OCI-LY3 (cell line): ENCODE measurements at regions not wholly inside any gene's neighbourhood (a gene's known extent, or its start where the extent isn't known, plus 50 kb on each side); places are given as distances from the start of the nearest gene placed in this dataset.

ENCODE experiments used
- H2AFZ ChIP-seq: fragments of 200-600, 300-600 bp; shearing (Covaris generic); 2 replicates; pipeline ENCODE4 v1.6.0; 2014; ENCODE audit warnings: antibody characterized with exemption, low read depth, low read length
- H3K27ac ChIP-seq: fragments of 200-600, 300-600 bp; sonication (generic); 2 replicates; pipeline ENCODE4 v1.5.1; 2014; ENCODE audit warnings: mild to moderate bottlenecking, low read length, moderate library complexity, mixed read lengths
- H3K27me3 ChIP-seq: fragments of 200-600, 300-600 bp; sonication (generic); 2 replicates; pipeline ENCODE4 v1.6.1; 2014; ENCODE audit warnings: low read depth, low read length, mixed read lengths
- H3K36me3 ChIP-seq: fragments of 200-600, 300-600 bp; sonication (generic); replicated peaks from 2 replicates; pipeline ENCODE3; 2014; ENCODE audit warnings: low read depth, low read length, mixed read lengths
- H3K4me1 ChIP-seq: fragments of 300-600, 200-600 bp; sonication (generic); 2 replicates; pipeline ENCODE4 v1.6.1; 2014; ENCODE audit warnings: low read length, mixed read lengths
- H3K4me2 ChIP-seq: fragments of 200-600, 300-600 bp; sonication (generic); 2 replicates; pipeline ENCODE4 v1.6.1; 2014; ENCODE audit warnings: low read length, mixed read lengths
- H3K4me3 ChIP-seq: fragments of 300-600, 200-600 bp; sonication (generic); 2 replicates; pipeline ENCODE4 v1.5.1; 2014; ENCODE audit warnings: antibody characterized with exemption, mild to moderate bottlenecking, low read length, moderate library complexity
- H3K79me2 ChIP-seq: fragments of 300-600, 200-600 bp; shearing (Covaris generic); 2 replicates; pipeline ENCODE4 v1.6.1; 2014; ENCODE audit warnings: mild to moderate bottlenecking, low read length, mixed read lengths
- H3K9ac ChIP-seq: fragments of 300-600, 200-600 bp; shearing (Covaris generic); 2 replicates; pipeline ENCODE4 v1.6.0; 2014; ENCODE audit warnings: mild to moderate bottlenecking, low read length, moderate library complexity
- H3K9me3 ChIP-seq: fragments of 200-600, 300-600 bp; shearing (Covaris generic); 2 replicates; pipeline ENCODE4 v1.6.1; 2014; ENCODE audit warnings: low read length, mixed read lengths; ENCODE audit not compliant: insufficient read depth
- H4K20me1 ChIP-seq: fragments of 200-600, 300-600 bp; sonication (generic); 2 replicates; pipeline ENCODE4 v1.6.1; 2016; ENCODE audit warnings: low read length, mixed read lengths; ENCODE audit not compliant: insufficient read depth
- EZH2phosphoT487 ChIP-seq: fragments of 200-600 bp; shearing (Covaris generic); IDR thresholded peaks from 2 replicates; pipeline ENCODE4 v1.6.1; 2018; ENCODE audit warnings: antibody characterized with exemption, mixed run types, low read depth
- TF ChIP-seq, protein P1 (sequence below): fragments of 200-600, 300-600 bp; sonication (generic); IDR thresholded peaks from 2 replicates; pipeline ENCODE4 v1.5.1; 2014; ENCODE audit warnings: antibody characterized with exemption, low read length, low read depth

DNA sequence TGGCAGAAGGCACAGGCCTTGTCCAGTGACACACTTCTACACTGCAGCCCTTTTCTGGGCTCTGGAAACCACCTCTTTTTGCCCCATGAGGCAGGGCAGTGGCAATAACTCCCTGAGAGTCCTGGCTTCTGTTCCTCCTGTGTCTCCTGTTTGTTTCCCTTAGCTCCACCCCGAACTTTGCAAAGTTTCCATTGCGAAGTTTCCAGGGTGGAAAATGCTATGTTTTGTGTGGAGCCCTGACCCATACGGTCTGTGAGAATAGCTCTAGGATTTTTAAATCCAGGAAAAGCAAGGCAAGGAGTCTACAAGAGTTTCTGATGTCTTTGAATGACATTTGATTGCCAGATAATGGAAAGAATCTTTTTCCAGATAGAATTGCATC, 92.2 kb upstream of the AKR1E2 start:
- no peaks in the 10 kb centered on the region for H3K36me3 ChIP-seq
- H3K4me3 ChIP-seq: no peak overlapping the region
- TF ChIP-seq EZH2phosphoT487: no peak
- TF ChIP-seq, protein P1, sequence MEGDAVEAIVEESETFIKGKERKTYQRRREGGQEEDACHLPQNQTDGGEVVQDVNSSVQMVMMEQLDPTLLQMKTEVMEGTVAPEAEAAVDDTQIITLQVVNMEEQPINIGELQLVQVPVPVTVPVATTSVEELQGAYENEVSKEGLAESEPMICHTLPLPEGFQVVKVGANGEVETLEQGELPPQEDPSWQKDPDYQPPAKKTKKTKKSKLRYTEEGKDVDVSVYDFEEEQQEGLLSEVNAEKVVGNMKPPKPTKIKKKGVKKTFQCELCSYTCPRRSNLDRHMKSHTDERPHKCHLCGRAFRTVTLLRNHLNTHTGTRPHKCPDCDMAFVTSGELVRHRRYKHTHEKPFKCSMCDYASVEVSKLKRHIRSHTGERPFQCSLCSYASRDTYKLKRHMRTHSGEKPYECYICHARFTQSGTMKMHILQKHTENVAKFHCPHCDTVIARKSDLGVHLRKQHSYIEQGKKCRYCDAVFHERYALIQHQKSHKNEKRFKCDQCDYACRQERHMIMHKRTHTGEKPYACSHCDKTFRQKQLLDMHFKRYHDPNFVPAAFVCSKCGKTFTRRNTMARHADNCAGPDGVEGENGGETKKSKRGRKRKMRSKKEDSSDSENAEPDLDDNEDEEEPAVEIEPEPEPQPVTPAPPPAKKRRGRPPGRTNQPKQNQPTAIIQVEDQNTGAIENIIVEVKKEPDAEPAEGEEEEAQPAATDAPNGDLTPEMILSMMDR: no peak
- H3K27ac ChIP-seq: no peak overlapping the region
- H3K9me3 ChIP-seq: no peaks in the 10 kb centered on the region
- H4K20me1 ChIP-seq: no peaks in the 10 kb centered on the region
- no peak overlapping the region for H3K4me2 ChIP-seq
- no peaks in the 10 kb centered on the region for H3K27me3 ChIP-seq
- no peaks in the 10 kb centered on the region for H3K4me1 ChIP-seq
- no peak overlapping the region for H2AFZ ChIP-seq
- H3K9ac ChIP-seq: no peak overlapping the region
- H3K79me2 ChIP-seq: no peaks in the 10 kb centered on the region

DNA sequence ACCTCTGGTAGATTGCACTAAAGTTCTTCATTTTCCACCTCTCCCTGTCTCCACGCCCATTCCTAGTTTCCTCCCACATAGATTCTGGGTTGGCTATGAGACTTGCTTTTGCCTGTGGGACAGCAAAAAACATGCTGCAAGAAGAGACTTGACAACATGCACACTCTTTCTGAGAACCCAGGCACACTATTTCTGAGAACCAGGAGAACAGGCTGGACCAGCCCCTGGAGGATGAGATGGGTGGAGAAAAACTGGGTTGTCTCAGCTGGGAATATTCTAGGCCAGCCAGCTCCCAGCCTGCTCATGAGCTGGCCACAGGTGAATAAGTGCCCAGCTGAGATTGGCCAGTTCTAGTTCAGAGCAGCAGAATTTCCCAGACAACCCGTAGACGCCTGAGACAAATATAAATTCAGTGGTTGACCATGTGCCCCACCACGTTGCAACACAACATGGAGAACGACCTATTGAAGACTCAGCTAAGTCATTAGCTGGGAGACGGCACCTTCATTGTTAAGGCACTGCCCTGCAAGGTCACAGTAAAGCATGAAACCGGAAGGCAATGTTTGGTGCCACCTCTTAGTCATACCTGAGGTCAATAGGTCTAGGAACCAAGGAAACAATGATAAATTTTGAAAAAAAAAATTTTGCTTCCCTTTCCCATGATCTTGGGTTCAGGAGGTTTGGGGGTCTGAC, 92.7 kb upstream of the AKR1E2 start:
- Histone ChIP-seq H3K4me2 (no peak overlapping the region), H3K36me3 (no peaks in the 10 kb centered on the region), H3K9ac (no peak overlapping the region), H2AFZ (no peak overlapping the region), H3K27ac (no peak overlapping the region), H3K79me2 (no peaks in the 10 kb centered on the region), H3K4me1 (no peaks in the 10 kb centered on the region), H3K27me3 (no peaks in the 10 kb centered on the region), H3K9me3 (no peaks in the 10 kb centered on the region), H3K4me3 (no peak overlapping the region), H4K20me1 (no peaks in the 10 kb centered on the region)
- TF ChIP-seq, protein P1: no peak
- no peak for TF ChIP-seq EZH2phosphoT487

GRCh38 chr10:4730998-4731397, 95.0 kb upstream of the AKR1E2 start:
- H4K20me1 ChIP-seq: no peaks in the 10 kb centered on the region
- no peaks in the 10 kb centered on the region for H3K4me1 ChIP-seq
- TF ChIP-seq EZH2phosphoT487: no peak
- TF ChIP-seq, protein P1: no peak
- no peak overlapping the region for H2AFZ ChIP-seq
- H3K36me3 ChIP-seq: no peaks in the 10 kb centered on the region
- no peak overlapping the region for H3K9ac ChIP-seq
- no peaks in the 10 kb centered on the region for H3K79me2 ChIP-seq
- H3K4me2 ChIP-seq: no peak overlapping the region
- no peaks in the 10 kb centered on the region for H3K9me3 ChIP-seq
- no peak overlapping the region for H3K4me3 ChIP-seq
- no peak overlapping the region for H3K27ac ChIP-seq
- H3K27me3 ChIP-seq: no peaks in the 10 kb centered on the region

DNA sequence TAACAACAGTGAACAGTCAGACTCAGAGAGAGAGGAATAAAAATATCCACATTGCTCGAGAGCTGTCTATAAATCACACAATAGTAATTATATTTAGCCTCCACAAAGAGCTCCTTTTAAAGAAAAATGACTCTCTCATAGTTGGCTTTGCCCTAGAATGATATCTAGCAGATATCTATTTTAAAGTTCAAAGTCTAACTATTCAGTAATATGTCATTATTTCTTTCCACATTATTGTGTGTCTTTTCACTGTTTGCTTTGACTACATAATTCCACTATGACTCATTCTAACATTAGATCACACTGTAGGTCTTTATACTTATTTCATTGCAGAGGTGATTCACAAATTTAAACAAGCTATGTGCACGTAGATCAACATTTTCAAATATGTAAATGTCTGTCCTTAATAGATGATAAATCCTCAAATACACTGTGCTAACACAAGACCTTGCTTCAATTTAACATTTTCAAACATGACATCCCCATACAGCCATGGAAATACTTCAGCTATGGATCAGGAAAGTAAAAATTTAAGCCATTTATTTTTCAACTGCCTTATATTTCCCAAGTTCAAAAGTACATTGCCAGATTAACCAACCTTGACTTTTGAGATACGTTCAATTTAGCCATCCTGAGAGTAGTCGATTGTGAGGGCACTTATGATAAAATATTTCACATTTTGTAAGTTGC, 99.9 kb upstream of the AKR1E2 start:
- H3K4me1 ChIP-seq: no peaks in the 10 kb centered on the region
- H3K27me3 ChIP-seq: no peaks in the 10 kb centered on the region
- TF ChIP-seq, protein P1: no peak
- TF ChIP-seq EZH2phosphoT487: no peak
- no peak overlapping the region for H3K27ac ChIP-seq
- no peak overlapping the region for H3K4me2 ChIP-seq
- no peaks in the 10 kb centered on the region for H3K9me3 ChIP-seq
- H3K36me3 ChIP-seq: no peaks in the 10 kb centered on the region
- H3K4me3 ChIP-seq: no peak overlapping the region
- no peaks in the 10 kb centered on the region for H3K79me2 ChIP-seq
- H4K20me1 ChIP-seq: no peaks in the 10 kb centered on the region
- no peak overlapping the region for H2AFZ ChIP-seq
- no peak overlapping the region for H3K9ac ChIP-seq
